HG03521 (cell line): ENCODE measurements at regions not wholly inside any gene's neighbourhood (a gene's known extent, or its start where the extent isn't known, plus 50 kb on each side); places are given as distances from the start of the nearest gene placed in this dataset.

Experiments used
- ATAC-seq: cut with Tn5 transposase; IDR thresholded peaks from one replicate; pipeline ENCODE4 v1.9.1; 2021; ENCODE audit warnings: mild to moderate bottlenecking, moderate library complexity; ENCODE audit not compliant: unreplicated experiment

GRCh38 chr3:181457190-181457589 is 254.5 kb upstream of the SOX2 start:
- no peak for ATAC-seq

DNA sequence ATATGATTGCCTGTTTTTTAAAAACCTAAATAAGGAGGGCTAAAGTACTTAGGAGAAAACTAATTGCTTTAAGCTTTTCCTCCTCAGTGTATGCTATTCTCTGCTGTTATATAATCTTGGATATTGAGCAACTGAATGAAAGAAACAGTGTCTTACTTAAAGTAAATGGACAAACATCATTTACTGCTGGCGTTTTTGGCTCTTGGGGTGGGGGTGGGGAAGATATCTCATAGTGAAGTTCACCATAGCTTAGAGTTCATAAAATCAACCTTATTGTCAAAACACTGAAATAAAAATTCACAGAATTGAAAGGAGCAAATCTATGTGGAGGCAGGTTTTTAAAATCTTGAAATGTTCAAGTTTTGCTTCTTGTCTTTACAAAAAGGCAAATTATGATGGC is 256.4 kb upstream of the SOX2 start:
- ATAC-seq, result no peak

DNA sequence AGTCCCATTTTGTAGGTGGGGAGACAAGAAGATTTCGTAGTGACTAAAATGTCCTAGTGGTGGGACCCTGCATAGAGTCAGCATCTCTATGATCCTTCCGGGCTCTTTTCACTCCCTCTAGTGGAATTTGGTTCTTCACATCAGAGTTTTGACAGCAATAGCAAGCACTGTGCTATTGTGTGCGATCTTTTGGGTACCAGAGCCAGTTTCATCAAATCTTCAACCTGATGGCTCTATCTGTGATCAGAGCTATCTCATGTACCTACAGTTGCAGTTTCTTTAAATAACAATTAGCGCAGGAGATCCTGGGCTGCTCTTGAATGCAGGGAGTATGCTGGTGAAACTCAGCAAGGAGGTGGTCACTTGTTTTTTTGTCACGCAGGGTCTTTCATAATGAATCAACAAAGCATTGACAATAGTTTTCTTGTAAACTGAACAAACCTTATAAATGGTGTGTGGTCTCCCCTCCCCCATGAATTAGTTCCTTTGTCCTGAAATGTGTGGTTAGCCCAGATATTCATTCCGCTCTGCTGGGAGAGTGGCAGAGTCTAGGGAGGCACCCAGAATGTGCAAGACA is 257.2 kb upstream of the SOX2 start:
- ATAC-seq, result no peak

GRCh38 chr3:181446741-181447140 is 265.0 kb upstream of the SOX2 start:
- ATAC-seq, result no peak

GRCh38 chr3:181442066-181442465 is 269.7 kb upstream of the SOX2 start:
- ATAC-seq, result no peak

DNA sequence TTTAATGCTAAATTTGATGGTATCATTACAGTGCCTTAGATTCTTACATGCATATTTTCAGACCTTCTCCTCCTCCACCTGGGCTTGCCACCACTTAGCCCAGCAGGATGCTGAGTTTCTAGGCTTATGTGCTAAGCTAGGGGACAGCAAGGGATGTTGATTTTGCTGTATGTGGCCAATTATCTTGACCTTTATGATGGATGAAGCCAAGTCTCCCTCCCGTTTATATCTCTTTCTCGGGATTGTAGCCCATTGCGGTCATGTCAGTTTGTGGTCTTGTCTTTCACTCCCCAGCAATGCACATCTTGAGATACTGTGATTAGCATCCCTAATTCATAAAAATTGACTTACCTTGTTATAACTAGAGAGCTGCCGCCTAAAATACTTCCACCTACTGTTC is 278.7 kb upstream of the SOX2 start:
- ATAC-seq, result no peak

GRCh38 chr3:181431748-181432147 is 280.0 kb upstream of the SOX2 start:
- no peak for ATAC-seq

GRCh38 chr3:181425074-181425473 is 286.7 kb upstream of the SOX2 start:
- no peak for ATAC-seq

DNA sequence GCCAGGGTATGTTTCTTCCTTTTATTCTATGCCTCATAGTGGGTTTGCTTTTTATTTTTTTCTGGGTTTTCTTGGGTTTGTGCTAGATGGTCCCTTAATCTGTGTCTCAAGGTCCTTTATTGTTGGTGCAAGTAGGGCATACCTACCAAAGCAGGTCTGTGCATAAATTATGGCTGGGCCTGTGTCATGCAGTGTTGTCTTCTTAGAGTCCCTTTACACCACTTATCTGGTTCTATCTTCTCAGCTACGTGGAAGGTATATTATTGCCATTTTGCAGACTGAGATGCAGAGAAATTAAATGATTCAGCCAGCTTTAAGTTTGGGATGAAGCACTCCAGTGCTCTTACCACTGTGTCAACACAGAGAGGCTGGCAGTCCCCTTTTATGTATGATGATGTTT is 293.5 kb upstream of the SOX2 start:
- no peak for ATAC-seq

GRCh38 chr3:181417748-181418147 is 294.0 kb upstream of the SOX2 start:
- ATAC-seq, result no peak

GRCh38 chr3:181410870-181411269 is 300.9 kb upstream of the SOX2 start:
- no peak for ATAC-seq

DNA sequence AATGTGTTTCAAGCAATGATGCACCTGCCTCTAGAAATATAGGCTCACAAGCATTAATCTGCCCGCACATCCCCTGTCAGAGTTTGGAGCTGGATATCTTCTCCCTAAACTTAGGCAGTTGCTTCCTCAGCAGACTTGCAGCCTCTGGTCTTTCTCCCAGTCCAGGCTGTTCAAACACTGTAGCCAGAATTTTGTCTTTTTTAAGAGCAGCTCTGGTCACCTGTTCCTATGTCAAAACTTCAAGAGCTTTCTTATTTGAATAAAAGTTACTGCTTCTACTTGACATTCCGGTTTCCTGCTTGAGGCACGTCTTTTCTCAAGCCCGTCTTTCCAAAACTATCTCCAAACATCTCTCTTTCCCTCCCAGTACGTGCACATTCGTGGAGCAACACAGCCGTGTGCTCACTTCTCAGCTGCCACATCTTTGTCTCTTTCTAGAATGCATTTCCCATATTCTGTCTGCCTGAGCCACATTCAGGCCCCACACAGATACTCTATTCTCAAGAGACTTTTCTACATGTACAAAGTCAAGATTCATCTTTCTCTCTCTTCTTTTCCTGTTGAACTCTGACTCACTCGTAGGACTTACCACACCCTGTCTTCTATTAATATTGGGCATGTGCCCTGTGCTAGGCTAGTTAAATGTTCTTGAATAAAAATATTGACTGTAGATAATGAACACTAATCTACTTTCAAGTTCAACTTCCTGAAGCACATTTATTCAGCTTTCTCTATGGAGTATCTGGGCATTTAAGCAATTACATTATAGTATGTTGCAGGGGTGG is 307.7 kb upstream of the SOX2 start:
- ATAC-seq, result no peak

GRCh38 chr3:181402347-181402746 is 309.4 kb upstream of the SOX2 start:
- no peak for ATAC-seq

- no peak for ATAC-seq
Observed at GRCh38 chr3:181384970-181385369, 326.8 kb upstream of the SOX2 start.

GRCh38 chr3:181383760-181384159 is 328.0 kb upstream of the SOX2 start:
- no peak for ATAC-seq

DNA sequence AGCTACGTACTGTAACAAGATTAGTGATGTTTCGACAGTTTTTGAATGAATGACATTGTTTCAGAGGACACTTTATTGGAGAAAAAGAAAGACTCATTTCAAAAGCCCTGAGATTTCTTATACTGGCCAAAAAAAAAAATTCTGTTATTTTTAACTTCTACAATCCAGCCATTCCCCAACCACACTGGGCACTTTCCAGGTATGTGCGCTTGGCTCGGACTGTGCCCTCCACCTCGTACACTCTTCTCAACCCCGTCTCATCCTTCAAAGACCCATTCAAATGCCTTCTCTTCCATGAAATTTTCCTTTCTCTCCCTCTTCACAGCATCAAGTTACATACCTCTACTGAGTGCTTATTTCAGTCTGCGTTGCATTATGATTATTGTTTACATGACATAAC is 328.5 kb upstream of the SOX2 start:
- ATAC-seq, result no peak

DNA sequence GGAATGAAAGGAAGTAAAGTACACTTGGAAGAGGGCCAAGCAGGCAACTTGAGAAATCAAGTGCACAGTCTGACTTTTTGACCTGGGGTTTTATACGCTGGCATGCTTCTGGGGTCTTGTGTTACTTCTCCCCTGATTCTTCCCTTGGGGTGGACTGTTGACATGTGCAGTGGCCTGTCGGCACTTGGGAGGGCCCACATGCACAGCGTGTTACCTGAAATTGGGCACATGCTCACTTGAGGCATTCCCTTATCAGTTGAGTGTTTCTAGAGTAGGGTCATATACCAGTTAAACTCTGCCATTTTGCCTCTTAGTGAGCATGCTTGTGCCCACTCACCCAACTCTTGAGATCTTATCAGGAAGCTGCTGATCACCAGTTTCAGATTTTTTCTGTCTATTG is 329.1 kb upstream of the SOX2 start:
- no peak for ATAC-seq

DNA sequence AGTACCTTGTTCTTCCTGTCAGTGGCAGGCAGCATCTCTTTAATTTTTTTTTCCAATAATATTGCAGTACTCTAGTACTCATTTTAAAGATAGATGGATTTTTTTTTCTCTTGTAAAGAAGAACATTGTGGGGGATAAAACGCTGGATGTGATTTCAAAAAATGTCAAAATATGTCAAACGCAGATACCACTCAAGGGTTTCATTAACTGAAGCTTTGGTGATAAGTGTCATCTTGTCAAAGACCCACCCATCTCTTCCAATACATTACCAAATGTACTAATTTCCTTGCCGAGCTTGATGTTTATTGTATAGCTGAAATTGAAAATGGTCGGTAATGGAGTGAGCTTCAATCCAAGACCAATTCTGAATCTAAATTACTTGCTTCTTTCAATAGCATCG is 332.4 kb upstream of the SOX2 start:
- no peak for ATAC-seq

- no peak for ATAC-seq
Observed at GRCh38 chr3:181369637-181370036, 342.1 kb upstream of the SOX2 start.

DNA sequence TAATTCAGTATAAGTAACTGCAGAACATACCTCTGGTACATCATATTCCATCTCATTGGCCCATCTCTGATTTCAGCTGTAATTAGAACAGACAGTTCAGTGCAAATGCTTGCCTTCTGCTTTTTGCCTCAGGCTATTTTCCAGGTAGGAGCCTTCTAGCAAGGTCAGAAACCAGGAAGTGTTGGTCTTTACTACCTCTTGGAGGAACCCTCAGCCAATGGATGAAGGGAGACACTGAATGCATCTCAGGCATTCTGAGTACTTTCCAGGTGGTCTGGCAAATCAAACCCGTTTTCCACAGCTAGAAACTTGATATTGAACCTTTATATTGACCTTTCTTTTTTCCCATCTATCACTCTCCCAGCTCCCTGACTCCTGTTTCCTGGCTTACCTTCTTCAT is 348.5 kb upstream of the SOX2 start:
- ATAC-seq, result no peak

- no peak for ATAC-seq
Observed at GRCh38 chr3:181362378-181362777, 349.3 kb upstream of the SOX2 start.

GRCh38 chr3:181358562-181358961 is 353.2 kb upstream of the SOX2 start:
- ATAC-seq, result peak; percentile 49

DNA sequence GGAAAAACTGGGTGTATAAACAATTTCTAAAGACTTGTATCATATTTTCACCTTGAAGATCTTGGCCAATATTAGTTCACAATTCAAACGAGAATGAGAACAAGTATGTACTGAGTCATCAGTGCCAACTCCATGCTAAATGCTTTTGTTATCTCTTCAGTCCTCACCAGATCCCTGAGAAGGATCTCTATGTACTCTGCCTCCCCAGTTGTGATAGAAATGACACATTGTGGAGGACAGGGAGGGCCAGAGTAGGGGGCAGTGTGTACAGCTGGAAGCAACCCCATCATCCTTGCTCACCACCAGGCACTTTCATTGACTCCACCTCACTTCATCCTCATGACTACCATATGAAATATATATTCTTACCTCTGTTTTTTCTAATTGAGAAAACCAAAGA is 353.7 kb upstream of the SOX2 start:
- ATAC-seq, result no peak
